Panc1 (cell line): ENCODE measurements at regions not wholly inside any gene's neighbourhood (a gene's known extent, or its start where the extent isn't known, plus 50 kb on each side); places are given as distances from the start of the nearest gene placed in this dataset.

ENCODE experiments used
- CTCF ChIP-seq: fragments of 450-650 bp; IDR thresholded peaks from 2 replicates; pipeline ENCODE4 v1.5.1; 2017; ENCODE audit warnings: mild to moderate bottlenecking
- POLR2AphosphoS5 ChIP-seq: IDR thresholded peaks from 2 replicates; pipeline ENCODE4 v1.6.1; 2012; ENCODE audit warnings: mild to moderate bottlenecking, low read depth, low read length, moderate library complexity
- SIN3A ChIP-seq: IDR thresholded peaks from 2 replicates; pipeline ENCODE4 v1.6.1; 2012; ENCODE audit warnings: low read depth, mild to moderate bottlenecking, low read length, moderate library complexity, borderline replicate concordance; ENCODE audit not compliant: insufficient read depth
- TF ChIP-seq, protein P1 (sequence below), 2 experiments: IDR thresholded peaks; 2 replicates each; pipeline ENCODE4 v1.6.1; 2011 to 2012; ENCODE audit warnings: low read depth in 2 of 2, control low read depth in 1 of 2, low read length in 1 of 2, mild to moderate bottlenecking in 1 of 2, moderate library complexity in 1 of 2; ENCODE audit not compliant: insufficient read depth in 1 of 2

DNA sequence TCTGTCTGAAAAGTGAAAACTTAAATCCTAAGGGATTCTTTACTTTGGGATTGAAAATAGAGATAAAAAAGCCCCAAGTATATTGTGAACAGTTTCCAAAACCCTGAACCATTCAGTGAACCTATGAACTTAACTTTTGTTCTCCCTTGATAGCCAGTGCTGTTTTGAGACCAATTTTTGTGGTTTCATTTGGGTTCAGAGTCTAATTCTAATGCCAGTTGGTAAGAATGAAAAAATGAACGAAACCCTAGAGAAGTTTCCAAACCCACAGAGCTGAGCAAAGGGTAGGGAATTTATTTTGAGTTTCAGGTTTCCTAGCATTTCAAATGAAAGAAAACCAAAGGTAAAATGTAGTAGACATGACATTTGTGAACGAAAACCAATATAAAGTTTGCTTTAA, 1366.8 kb downstream of the EFNA5 start:
- TF ChIP-seq CTCF (no peak), POLR2AphosphoS5 (no peak), SIN3A (no peak)
- TF ChIP-seq, protein P1, sequence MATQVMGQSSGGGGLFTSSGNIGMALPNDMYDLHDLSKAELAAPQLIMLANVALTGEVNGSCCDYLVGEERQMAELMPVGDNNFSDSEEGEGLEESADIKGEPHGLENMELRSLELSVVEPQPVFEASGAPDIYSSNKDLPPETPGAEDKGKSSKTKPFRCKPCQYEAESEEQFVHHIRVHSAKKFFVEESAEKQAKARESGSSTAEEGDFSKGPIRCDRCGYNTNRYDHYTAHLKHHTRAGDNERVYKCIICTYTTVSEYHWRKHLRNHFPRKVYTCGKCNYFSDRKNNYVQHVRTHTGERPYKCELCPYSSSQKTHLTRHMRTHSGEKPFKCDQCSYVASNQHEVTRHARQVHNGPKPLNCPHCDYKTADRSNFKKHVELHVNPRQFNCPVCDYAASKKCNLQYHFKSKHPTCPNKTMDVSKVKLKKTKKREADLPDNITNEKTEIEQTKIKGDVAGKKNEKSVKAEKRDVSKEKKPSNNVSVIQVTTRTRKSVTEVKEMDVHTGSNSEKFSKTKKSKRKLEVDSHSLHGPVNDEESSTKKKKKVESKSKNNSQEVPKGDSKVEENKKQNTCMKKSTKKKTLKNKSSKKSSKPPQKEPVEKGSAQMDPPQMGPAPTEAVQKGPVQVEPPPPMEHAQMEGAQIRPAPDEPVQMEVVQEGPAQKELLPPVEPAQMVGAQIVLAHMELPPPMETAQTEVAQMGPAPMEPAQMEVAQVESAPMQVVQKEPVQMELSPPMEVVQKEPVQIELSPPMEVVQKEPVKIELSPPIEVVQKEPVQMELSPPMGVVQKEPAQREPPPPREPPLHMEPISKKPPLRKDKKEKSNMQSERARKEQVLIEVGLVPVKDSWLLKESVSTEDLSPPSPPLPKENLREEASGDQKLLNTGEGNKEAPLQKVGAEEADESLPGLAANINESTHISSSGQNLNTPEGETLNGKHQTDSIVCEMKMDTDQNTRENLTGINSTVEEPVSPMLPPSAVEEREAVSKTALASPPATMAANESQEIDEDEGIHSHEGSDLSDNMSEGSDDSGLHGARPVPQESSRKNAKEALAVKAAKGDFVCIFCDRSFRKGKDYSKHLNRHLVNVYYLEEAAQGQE (IDR thresholded peaks at IDR 0.05; ENCODE audit: insufficient read depth in 1 of 2, low read depth in 2 of 2, low read length in 1 of 2) = no peak
